Superior temporal gyrus (tissue), 1 donor: ENCODE measurements at regions not wholly inside any gene's neighbourhood (a gene's known extent, or its start where the extent isn't known, plus 50 kb on each side); places are given as distances from the start of the nearest gene placed in this dataset.

Experiments used
- DNase-seq: peaks from one replicate; pipeline ENCODE4 v3.0.0-alpha.2; 2016; ENCODE audit errors: extremely low spot score

GRCh38 chr7:25552998-25553397, 324.7 kb upstream of the NPVF start:
- peak; percentile 30 for DNase-seq

- DNase-seq, result no peak
These were observed 325.4 kb upstream of the NPVF start for GRCh38 chr7:25553580-25554291.

- no peak for DNase-seq
These were observed 329.2 kb upstream of the NPVF start for GRCh38 chr7:25557379-25557917.

- DNase-seq, result no peak
These were observed 329.6 kb upstream of the NPVF start for GRCh38 chr7:25557930-25558329.

- DNase-seq, result no peak
These were observed 330.3 kb upstream of the NPVF start for GRCh38 chr7:25558605-25559004.

- no peak for DNase-seq
These were observed 331.5 kb upstream of the NPVF start for GRCh38 chr7:25559581-25560367.

GRCh38 chr7:25562673-25563182, 334.4 kb upstream of the NPVF start:
- DNase-seq, result peak; percentile 33

GRCh38 chr7:25565002-25565401, 336.7 kb upstream of the NPVF start:
- no peak for DNase-seq

- DNase-seq, result peak; percentile 93
These were observed 337.7 kb upstream of the NPVF start for GRCh38 chr7:25565949-25566348.

GRCh38 chr7:25567430-25567829, 339.1 kb upstream of the NPVF start:
- DNase-seq, result no peak

- no peak for DNase-seq
These were observed 341.5 kb upstream of the NPVF start for GRCh38 chr7:25569765-25570164.

GRCh38 chr7:25572423-25572822, 344.1 kb upstream of the NPVF start:
- DNase-seq, result no peak

- no peak for DNase-seq
These were observed 346.5 kb upstream of the NPVF start for GRCh38 chr7:25574828-25575227.

- DNase-seq, result no peak
These were observed 347.3 kb upstream of the NPVF start for GRCh38 chr7:25575634-25576033.

- DNase-seq, result no peak
These were observed 350.9 kb upstream of the NPVF start for GRCh38 chr7:25578991-25579777.

GRCh38 chr7:25579778-25580075, 351.4 kb upstream of the NPVF start:
- no peak for DNase-seq

GRCh38 chr7:25580141-25580540, 351.9 kb upstream of the NPVF start:
- DNase-seq, result no peak

- DNase-seq, result no peak
These were observed 355.3 kb upstream of the NPVF start for GRCh38 chr7:25583621-25584020.

- no peak for DNase-seq
These were observed 356.0 kb upstream of the NPVF start for GRCh38 chr7:25584112-25584938.

- DNase-seq, result no peak
These were observed 358.2 kb upstream of the NPVF start for GRCh38 chr7:25586513-25586912.

GRCh38 chr7:25594122-25594521, 365.8 kb upstream of the NPVF start:
- no peak for DNase-seq
